ENCODE measurements at regions not wholly inside any gene's neighbourhood (a gene's known extent, or its start where the extent isn't known, plus 50 kb on each side); places are given as distances from the start of the nearest gene placed in this dataset.

DNA sequence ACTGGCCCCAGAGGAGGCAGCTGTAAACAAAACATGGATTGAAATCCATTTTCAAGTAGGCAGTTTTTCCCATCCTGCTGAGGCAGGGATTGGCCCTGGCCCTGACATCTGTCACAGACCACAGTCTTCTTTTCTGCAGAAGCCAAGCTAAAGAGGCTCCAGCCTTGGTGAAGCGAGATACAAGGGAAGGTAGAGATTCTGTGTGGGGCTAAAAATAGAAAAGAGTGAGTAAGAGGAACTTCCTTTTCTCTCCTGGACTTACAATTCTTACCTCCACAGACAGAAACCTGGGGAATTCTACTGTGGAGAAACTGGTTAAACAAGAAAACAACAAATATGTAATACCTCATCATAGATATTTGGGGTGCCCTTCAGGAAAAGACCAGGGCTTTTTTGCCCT is 624.8 kb upstream of the FZD8 start:
- TF ChIP-seq, protein P1, sequence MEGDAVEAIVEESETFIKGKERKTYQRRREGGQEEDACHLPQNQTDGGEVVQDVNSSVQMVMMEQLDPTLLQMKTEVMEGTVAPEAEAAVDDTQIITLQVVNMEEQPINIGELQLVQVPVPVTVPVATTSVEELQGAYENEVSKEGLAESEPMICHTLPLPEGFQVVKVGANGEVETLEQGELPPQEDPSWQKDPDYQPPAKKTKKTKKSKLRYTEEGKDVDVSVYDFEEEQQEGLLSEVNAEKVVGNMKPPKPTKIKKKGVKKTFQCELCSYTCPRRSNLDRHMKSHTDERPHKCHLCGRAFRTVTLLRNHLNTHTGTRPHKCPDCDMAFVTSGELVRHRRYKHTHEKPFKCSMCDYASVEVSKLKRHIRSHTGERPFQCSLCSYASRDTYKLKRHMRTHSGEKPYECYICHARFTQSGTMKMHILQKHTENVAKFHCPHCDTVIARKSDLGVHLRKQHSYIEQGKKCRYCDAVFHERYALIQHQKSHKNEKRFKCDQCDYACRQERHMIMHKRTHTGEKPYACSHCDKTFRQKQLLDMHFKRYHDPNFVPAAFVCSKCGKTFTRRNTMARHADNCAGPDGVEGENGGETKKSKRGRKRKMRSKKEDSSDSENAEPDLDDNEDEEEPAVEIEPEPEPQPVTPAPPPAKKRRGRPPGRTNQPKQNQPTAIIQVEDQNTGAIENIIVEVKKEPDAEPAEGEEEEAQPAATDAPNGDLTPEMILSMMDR (IDR thresholded peaks at IDR 0.05) = no peak
- no peak for TF ChIP-seq EZH2 (IDR thresholded peaks at IDR 0.05; ENCODE audit: borderline replicate concordance, insufficient read depth, low read depth, low read length, poor library complexity, severe bottlenecking)

All from B cell (primary cell).